WTC11 (cell line): ENCODE measurements at regions not wholly inside any gene's neighbourhood (a gene's known extent, or its start where the extent isn't known, plus 50 kb on each side); places are given as distances from the start of the nearest gene placed in this dataset.

Experiments
- ATAC-seq: fragments of 200-7000 bp; cut with Tn5 transposase; 2 replicates; pipeline ENCODE4 v1.10.0; 2021; ENCODE audit warnings: mild to moderate bottlenecking, moderate library complexity
- CTCF ChIA-PET: fragments of 300-600 bp; sonication (Branson Sonifier 250); formaldehyde crosslinking; loops from one replicate; lab custom pipeline; 2021; ENCODE audit warnings: antibody characterized with exemption; lab: Charles Lee
- POLR2A ChIA-PET: fragments of 350-600 bp; sonication (Branson Sonifier 250); formaldehyde crosslinking; loops from one replicate; lab custom pipeline; 2021; ENCODE audit warnings: antibody characterized with exemption; lab: Charles Lee
- DNase-seq: peaks from one replicate; pipeline ENCODE4 v3.0.0; 2021; ENCODE audit warnings: low spot score
- H3K27ac Mint-ChIP-seq: 2 replicates; pipeline ENCODE4 v1.8.0; 2021; ENCODE audit warnings: mixed read lengths
- H3K27me3 Mint-ChIP-seq: 2 replicates; pipeline ENCODE4 v1.8.0; 2021; ENCODE audit warnings: low read depth, mild to moderate bottlenecking, moderate library complexity, mixed read lengths
- H3K36me3 Mint-ChIP-seq: 2 replicates; pipeline ENCODE4 v1.8.0; 2021; ENCODE audit warnings: mixed read lengths
- H3K4me1 Mint-ChIP-seq: 2 replicates; pipeline ENCODE4 v1.8.0; 2022; ENCODE audit warnings: mixed read lengths
- H3K4me3 Mint-ChIP-seq: 2 replicates; pipeline ENCODE4 v1.8.0; 2021; ENCODE audit warnings: mild to moderate bottlenecking, moderate library complexity, mixed read lengths
- H3K9me3 Mint-ChIP-seq: 2 replicates; pipeline ENCODE4 v1.8.0; 2021; ENCODE audit warnings: mixed read lengths
- CBFB ChIP-seq: sonication (generic); formaldehyde crosslinking; IDR thresholded peaks from 2 replicates; pipeline ENCODE4 v1.8.1; 2022; ENCODE audit warnings: mild to moderate bottlenecking, low read depth, missing genetic modification reagents
- CREB1 ChIP-seq: sonication (generic); formaldehyde crosslinking; IDR thresholded peaks from 2 replicates; pipeline ENCODE4 v1.8.0; 2023; ENCODE audit warnings: mild to moderate bottlenecking, missing genetic modification reagents
- EMX1 ChIP-seq: fragments of 250-450 bp; sonication (Bioruptor Pico); IDR thresholded peaks from 2 replicates; pipeline ENCODE4 v1.8.0; 2021; ENCODE audit warnings: mild to moderate bottlenecking
- ESRRA ChIP-seq: sonication (generic); formaldehyde crosslinking; IDR thresholded peaks from 2 replicates; pipeline ENCODE4 v1.8.1; 2022; ENCODE audit warnings: mild to moderate bottlenecking, missing genetic modification reagents, borderline replicate concordance
- FOXK1 ChIP-seq: sonication (generic); formaldehyde crosslinking; IDR thresholded peaks from 2 replicates; pipeline ENCODE4 v1.8.0; 2022; ENCODE audit warnings: mild to moderate bottlenecking, moderate library complexity, missing genetic modification reagents
- GRHL2 ChIP-seq: fragments of 250-450 bp; sonication (Bioruptor Pico); IDR thresholded peaks from 2 replicates; pipeline ENCODE4 v1.8.0; 2022; ENCODE audit warnings: mild to moderate bottlenecking, moderate library complexity; ENCODE audit not compliant: insufficient replicate concordance, severe bottlenecking
- KAT7 ChIP-seq: sonication (generic); formaldehyde crosslinking; IDR thresholded peaks from 2 replicates; pipeline ENCODE4 v1.8.1; 2023; ENCODE audit warnings: missing genetic modification reagents, mild to moderate bottlenecking, borderline replicate concordance
- MXD4 ChIP-seq: fragments of 250-450 bp; sonication (Bioruptor Pico); IDR thresholded peaks from 2 replicates; pipeline ENCODE4 v1.8.0; 2021; ENCODE audit warnings: mild to moderate bottlenecking, moderate library complexity, borderline replicate concordance
- MYBL2 ChIP-seq: sonication (generic); formaldehyde crosslinking; IDR thresholded peaks from 2 replicates; pipeline ENCODE4 v1.8.1; 2023; ENCODE audit warnings: mild to moderate bottlenecking, moderate library complexity, missing genetic modification reagents
- NFATC4 ChIP-seq: fragments of 250-450 bp; sonication (Bioruptor Pico); IDR thresholded peaks from 2 replicates; pipeline ENCODE4 v1.9.0; 2021; ENCODE audit warnings: mild to moderate bottlenecking
- NR2C2 ChIP-seq: sonication (generic); formaldehyde crosslinking; IDR thresholded peaks from 2 replicates; pipeline ENCODE4 v1.8.0; 2022; ENCODE audit warnings: mild to moderate bottlenecking, missing genetic modification reagents
- NR3C1 ChIP-seq: sonication (generic); formaldehyde crosslinking; conservative IDR thresholded peaks from 2 replicates; pipeline ENCODE4 v1.8.1; 2023; ENCODE audit warnings: low read depth, mild to moderate bottlenecking, missing genetic modification reagents
- PRRX2 ChIP-seq: fragments of 250-450 bp; sonication (Bioruptor Pico); IDR thresholded peaks from 2 replicates; pipeline ENCODE4 v1.8.0; 2021; ENCODE audit warnings: mild to moderate bottlenecking
- RORB ChIP-seq: fragments of 250-450 bp; sonication (Bioruptor Pico); IDR thresholded peaks from 2 replicates; pipeline ENCODE4 v1.9.0; 2021; ENCODE audit warnings: mild to moderate bottlenecking
- SMAD4 ChIP-seq: sonication (generic); formaldehyde crosslinking; IDR thresholded peaks from 2 replicates; pipeline ENCODE4 v1.8.0; 2022; ENCODE audit warnings: mild to moderate bottlenecking, missing genetic modification reagents
- TCF7 ChIP-seq: sonication (generic); formaldehyde crosslinking; IDR thresholded peaks from 2 replicates; pipeline ENCODE4 v1.8.0; 2022; ENCODE audit warnings: mild to moderate bottlenecking, low read depth, missing genetic modification reagents, moderate library complexity
- TEAD4 ChIP-seq: sonication (generic); formaldehyde crosslinking; IDR thresholded peaks from 2 replicates; pipeline ENCODE4 v1.8.0; 2022; ENCODE audit warnings: mild to moderate bottlenecking, missing genetic modification reagents
- ZNF121 ChIP-seq: sonication (generic); formaldehyde crosslinking; IDR thresholded peaks from 2 replicates; pipeline ENCODE4 v1.8.0; 2023; ENCODE audit warnings: missing genetic modification reagents
- ZNF138 ChIP-seq: sonication (generic); formaldehyde crosslinking; conservative IDR thresholded peaks from 2 replicates; pipeline ENCODE4 v1.8.1; 2022; ENCODE audit warnings: mild to moderate bottlenecking, moderate library complexity, missing genetic modification reagents
- ZNF423 ChIP-seq: fragments of 250-450 bp; sonication (Bioruptor Pico); IDR thresholded peaks from 2 replicates; pipeline ENCODE4 v2.1.2; 2022; ENCODE audit warnings: mild to moderate bottlenecking, moderate library complexity
- TF ChIP-seq, protein P1 (sequence below): sonication (generic); formaldehyde crosslinking; conservative IDR thresholded peaks from 2 replicates; pipeline ENCODE4 v1.8.1; 2023; ENCODE audit warnings: mild to moderate bottlenecking, low read depth, missing genetic modification reagents, moderate library complexity
- TF ChIP-seq, protein P2 (sequence below): sonication (generic); formaldehyde crosslinking; IDR thresholded peaks from 2 replicates; pipeline ENCODE4 v1.8.1; 2022; ENCODE audit warnings: low read depth, missing genetic modification reagents, borderline replicate concordance
- TF ChIP-seq, protein P3 (sequence below): sonication (generic); formaldehyde crosslinking; IDR thresholded peaks from 2 replicates; pipeline ENCODE4 v1.8.1; 2023; ENCODE audit warnings: mild to moderate bottlenecking, missing genetic modification reagents
- TF ChIP-seq, protein P4 (sequence below): sonication (generic); formaldehyde crosslinking; IDR thresholded peaks from 2 replicates; pipeline ENCODE4 v1.8.1; 2022; ENCODE audit warnings: mild to moderate bottlenecking, missing genetic modification reagents, moderate library complexity, borderline replicate concordance
- TF ChIP-seq, protein P5 (sequence below): sonication (generic); formaldehyde crosslinking; conservative IDR thresholded peaks from 2 replicates; pipeline ENCODE4 v1.8.1; 2022; ENCODE audit warnings: mild to moderate bottlenecking, missing genetic modification reagents
- TF ChIP-seq, protein P6 (sequence below): sonication (generic); formaldehyde crosslinking; IDR thresholded peaks from 2 replicates; pipeline ENCODE4 v1.8.1; 2023; ENCODE audit warnings: mild to moderate bottlenecking, missing genetic modification reagents, moderate library complexity

DNA sequence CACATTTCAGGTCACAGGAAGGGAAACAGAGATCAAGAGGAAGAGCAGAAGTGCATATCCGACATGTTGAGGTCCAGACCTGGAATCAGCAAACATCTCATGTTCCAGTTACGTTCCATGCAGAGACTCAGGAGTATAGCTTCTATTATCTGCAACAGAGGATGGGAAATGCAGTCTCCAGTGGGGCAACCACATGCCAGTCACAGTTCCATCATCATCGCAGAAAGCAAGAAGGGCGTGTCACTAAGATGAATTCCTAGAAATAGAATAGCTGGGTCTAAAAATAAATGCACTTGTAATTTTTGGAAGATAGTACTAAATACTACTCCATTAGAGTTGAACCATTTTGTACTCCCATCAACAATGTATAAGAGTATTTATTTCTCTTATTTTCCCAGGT lies 133.2 kb upstream of the MDFIC start (continued):
- TF ChIP-seq, protein P1, sequence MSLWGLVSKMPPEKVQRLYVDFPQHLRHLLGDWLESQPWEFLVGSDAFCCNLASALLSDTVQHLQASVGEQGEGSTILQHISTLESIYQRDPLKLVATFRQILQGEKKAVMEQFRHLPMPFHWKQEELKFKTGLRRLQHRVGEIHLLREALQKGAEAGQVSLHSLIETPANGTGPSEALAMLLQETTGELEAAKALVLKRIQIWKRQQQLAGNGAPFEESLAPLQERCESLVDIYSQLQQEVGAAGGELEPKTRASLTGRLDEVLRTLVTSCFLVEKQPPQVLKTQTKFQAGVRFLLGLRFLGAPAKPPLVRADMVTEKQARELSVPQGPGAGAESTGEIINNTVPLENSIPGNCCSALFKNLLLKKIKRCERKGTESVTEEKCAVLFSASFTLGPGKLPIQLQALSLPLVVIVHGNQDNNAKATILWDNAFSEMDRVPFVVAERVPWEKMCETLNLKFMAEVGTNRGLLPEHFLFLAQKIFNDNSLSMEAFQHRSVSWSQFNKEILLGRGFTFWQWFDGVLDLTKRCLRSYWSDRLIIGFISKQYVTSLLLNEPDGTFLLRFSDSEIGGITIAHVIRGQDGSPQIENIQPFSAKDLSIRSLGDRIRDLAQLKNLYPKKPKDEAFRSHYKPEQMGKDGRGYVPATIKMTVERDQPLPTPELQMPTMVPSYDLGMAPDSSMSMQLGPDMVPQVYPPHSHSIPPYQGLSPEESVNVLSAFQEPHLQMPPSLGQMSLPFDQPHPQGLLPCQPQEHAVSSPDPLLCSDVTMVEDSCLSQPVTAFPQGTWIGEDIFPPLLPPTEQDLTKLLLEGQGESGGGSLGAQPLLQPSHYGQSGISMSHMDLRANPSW (CRISPR knock-in tag), result no peak
- TF ChIP-seq RORB (CRISPR knock-in tag) (no peak), CREB1 (CRISPR knock-in tag) (no peak), MXD4 (CRISPR knock-in tag) (no peak), ZNF138 (CRISPR knock-in tag) (no peak), SMAD4 (no peak), ESRRA (CRISPR knock-in tag) (no peak), NR3C1 (CRISPR knock-in tag) (no peak)
- TF ChIP-seq, protein P2, sequence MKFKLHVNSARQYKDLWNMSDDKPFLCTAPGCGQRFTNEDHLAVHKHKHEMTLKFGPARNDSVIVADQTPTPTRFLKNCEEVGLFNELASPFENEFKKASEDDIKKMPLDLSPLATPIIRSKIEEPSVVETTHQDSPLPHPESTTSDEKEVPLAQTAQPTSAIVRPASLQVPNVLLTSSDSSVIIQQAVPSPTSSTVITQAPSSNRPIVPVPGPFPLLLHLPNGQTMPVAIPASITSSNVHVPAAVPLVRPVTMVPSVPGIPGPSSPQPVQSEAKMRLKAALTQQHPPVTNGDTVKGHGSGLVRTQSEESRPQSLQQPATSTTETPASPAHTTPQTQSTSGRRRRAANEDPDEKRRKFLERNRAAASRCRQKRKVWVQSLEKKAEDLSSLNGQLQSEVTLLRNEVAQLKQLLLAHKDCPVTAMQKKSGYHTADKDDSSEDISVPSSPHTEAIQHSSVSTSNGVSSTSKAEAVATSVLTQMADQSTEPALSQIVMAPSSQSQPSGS (CRISPR knock-in tag), result no peak
- TF ChIP-seq, protein P3, sequence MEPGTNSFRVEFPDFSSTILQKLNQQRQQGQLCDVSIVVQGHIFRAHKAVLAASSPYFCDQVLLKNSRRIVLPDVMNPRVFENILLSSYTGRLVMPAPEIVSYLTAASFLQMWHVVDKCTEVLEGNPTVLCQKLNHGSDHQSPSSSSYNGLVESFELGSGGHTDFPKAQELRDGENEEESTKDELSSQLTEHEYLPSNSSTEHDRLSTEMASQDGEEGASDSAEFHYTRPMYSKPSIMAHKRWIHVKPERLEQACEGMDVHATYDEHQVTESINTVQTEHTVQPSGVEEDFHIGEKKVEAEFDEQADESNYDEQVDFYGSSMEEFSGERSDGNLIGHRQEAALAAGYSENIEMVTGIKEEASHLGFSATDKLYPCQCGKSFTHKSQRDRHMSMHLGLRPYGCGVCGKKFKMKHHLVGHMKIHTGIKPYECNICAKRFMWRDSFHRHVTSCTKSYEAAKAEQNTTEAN (CRISPR knock-in tag), result no peak
- TF ChIP-seq, protein P4, sequence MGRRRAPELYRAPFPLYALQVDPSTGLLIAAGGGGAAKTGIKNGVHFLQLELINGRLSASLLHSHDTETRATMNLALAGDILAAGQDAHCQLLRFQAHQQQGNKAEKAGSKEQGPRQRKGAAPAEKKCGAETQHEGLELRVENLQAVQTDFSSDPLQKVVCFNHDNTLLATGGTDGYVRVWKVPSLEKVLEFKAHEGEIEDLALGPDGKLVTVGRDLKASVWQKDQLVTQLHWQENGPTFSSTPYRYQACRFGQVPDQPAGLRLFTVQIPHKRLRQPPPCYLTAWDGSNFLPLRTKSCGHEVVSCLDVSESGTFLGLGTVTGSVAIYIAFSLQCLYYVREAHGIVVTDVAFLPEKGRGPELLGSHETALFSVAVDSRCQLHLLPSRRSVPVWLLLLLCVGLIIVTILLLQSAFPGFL (CRISPR knock-in tag), result no peak

DNA sequence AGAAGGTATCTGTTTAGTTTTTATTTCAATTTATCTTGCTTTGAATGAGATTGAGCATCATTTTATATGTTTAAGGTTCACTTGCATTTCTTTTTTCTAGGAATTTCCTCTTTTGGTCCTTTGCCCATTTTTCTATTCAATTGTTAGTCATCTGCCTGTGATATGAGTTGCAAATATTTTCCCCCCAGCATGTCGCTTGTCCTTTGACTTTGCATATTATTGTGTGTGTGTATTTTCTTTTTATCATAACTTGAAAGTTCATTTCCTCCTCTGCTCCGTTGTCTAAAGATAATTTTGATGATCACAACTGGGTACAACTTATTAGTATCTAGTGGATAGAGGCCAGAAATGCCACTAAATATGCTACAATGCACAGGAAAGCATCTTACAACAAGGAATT lies 132.7 kb upstream of the MDFIC start:
- ChIA-PET CTCF (interaction anchor here (0.5 kb wide), 1 partner anchor 992 kb away, joined by 3 read pairs; no protein-coding TSS in a partner anchor), POLR2A (no interaction called here)
- no peaks in the 10 kb centered on the region for H3K4me1 Mint-ChIP-seq
- no peaks in the 10 kb centered on the region for H3K36me3 Mint-ChIP-seq
- no peaks in the 10 kb centered on the region; the same call in 1 of the 2 replicates for H3K27me3 Mint-ChIP-seq
- DNase-seq (no peak), ATAC-seq (no peak)
- H3K9me3 Mint-ChIP-seq, result no peaks in the 10 kb centered on the region
- H3K27ac Mint-ChIP-seq, result no peak overlapping the region
- TF ChIP-seq ZNF121 (CRISPR knock-in tag), result no peak
- no peak for TF ChIP-seq ZNF423 (CRISPR knock-in tag)
- TF ChIP-seq FOXK1 (CRISPR knock-in tag), result no peak
- TF ChIP-seq TCF7 (CRISPR knock-in tag), result no peak
- TF ChIP-seq, protein P5, sequence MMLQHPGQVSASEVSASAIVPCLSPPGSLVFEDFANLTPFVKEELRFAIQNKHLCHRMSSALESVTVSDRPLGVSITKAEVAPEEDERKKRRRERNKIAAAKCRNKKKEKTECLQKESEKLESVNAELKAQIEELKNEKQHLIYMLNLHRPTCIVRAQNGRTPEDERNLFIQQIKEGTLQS (CRISPR knock-in tag), result no peak
- TF ChIP-seq RORB (CRISPR knock-in tag), result no peak
- TF ChIP-seq, protein P4 (CRISPR knock-in tag), result no peak
- no peak for TF ChIP-seq CBFB
- no peak for TF ChIP-seq KAT7
- TF ChIP-seq MYBL2 (CRISPR knock-in tag), result no peak
- TF ChIP-seq, protein P6, sequence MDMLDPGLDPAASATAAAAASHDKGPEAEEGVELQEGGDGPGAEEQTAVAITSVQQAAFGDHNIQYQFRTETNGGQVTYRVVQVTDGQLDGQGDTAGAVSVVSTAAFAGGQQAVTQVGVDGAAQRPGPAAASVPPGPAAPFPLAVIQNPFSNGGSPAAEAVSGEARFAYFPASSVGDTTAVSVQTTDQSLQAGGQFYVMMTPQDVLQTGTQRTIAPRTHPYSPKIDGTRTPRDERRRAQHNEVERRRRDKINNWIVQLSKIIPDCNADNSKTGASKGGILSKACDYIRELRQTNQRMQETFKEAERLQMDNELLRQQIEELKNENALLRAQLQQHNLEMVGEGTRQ (CRISPR knock-in tag), result no peak
- TF ChIP-seq, protein P2 (CRISPR knock-in tag), result no peak
- no peak for TF ChIP-seq PRRX2 (CRISPR knock-in tag)
- no peak for TF ChIP-seq TEAD4 (CRISPR knock-in tag)
- no peak for TF ChIP-seq NR2C2
- TF ChIP-seq GRHL2 (CRISPR knock-in tag), result no peak
- TF ChIP-seq NFATC4 (CRISPR knock-in tag), result no peak
- no peak for TF ChIP-seq EMX1 (CRISPR knock-in tag)
- no peak overlapping the region for H3K4me3 Mint-ChIP-seq
